ENCODE measurements at regions not wholly inside any gene's neighbourhood (a gene's known extent, or its start where the extent isn't known, plus 50 kb on each side); places are given as distances from the start of the nearest gene placed in this dataset.

- DNase-seq (ENCODE audit: low spot score), result no peak
These were observed 50.6 kb upstream of the GNAO1 start for GRCh38 chr16:56140645-56141044.

GRCh38 chr16:56137269-56137668, 54.0 kb upstream of the GNAO1 start:
- DNase-seq (ENCODE audit: low spot score), result no peak

GRCh38 chr16:56136256-56136655, 55.0 kb upstream of the GNAO1 start:
- DNase-seq (ENCODE audit: low spot score), result no peak

- DNase-seq (ENCODE audit: low spot score), result no peak
These were observed 56.5 kb upstream of the GNAO1 start for GRCh38 chr16:56134790-56135189.

GRCh38 chr16:56125922-56126321, 65.4 kb upstream of the GNAO1 start:
- no peak for DNase-seq (ENCODE audit: low spot score)

GRCh38 chr16:56122251-56122650, 69.0 kb upstream of the GNAO1 start:
- no peak for DNase-seq (ENCODE audit: low spot score)

GRCh38 chr16:56121156-56121500, 70.2 kb upstream of the GNAO1 start:
- no peak for DNase-seq (ENCODE audit: low spot score)

GRCh38 chr16:56120447-56121155, 70.7 kb upstream of the GNAO1 start:
- DNase-seq (ENCODE audit: low spot score), result no peak

- no peak for DNase-seq (ENCODE audit: low spot score)
These were observed 72.2 kb upstream of the GNAO1 start for GRCh38 chr16:56119133-56119532.

GRCh38 chr16:56116577-56116964, 74.7 kb upstream of the GNAO1 start:
- DNase-seq (ENCODE audit: low spot score), result no peak

GRCh38 chr16:56115817-56116576, 75.3 kb upstream of the GNAO1 start:
- DNase-seq (ENCODE audit: low spot score), result no peak

GRCh38 chr16:56113223-56113622, 78.1 kb upstream of the GNAO1 start:
- DNase-seq (ENCODE audit: low spot score), result no peak

- DNase-seq (ENCODE audit: low spot score), result no peak
These were observed 80.2 kb upstream of the GNAO1 start for GRCh38 chr16:56111100-56111499.

GRCh38 chr16:56109994-56110393, 81.3 kb upstream of the GNAO1 start:
- DNase-seq (ENCODE audit: low spot score), result no peak

GRCh38 chr16:56109205-56109604, 82.1 kb upstream of the GNAO1 start:
- DNase-seq (ENCODE audit: low spot score), result no peak

- no peak for DNase-seq (ENCODE audit: low spot score)
These were observed 82.6 kb upstream of the GNAO1 start for GRCh38 chr16:56108724-56109123.

GRCh38 chr16:56108056-56108471, 83.2 kb upstream of the GNAO1 start:
- DNase-seq (ENCODE audit: low spot score), result no peak

- no peak for DNase-seq (ENCODE audit: low spot score)
These were observed 84.8 kb upstream of the GNAO1 start for GRCh38 chr16:56106527-56106926.

GRCh38 chr16:56102906-56103305, 88.4 kb upstream of the GNAO1 start:
- no peak for DNase-seq (ENCODE audit: low spot score)

- DNase-seq (ENCODE audit: low spot score), result no peak
These were observed 89.1 kb upstream of the GNAO1 start for GRCh38 chr16:56102183-56102686.

GRCh38 chr16:56101480-56101879, 89.8 kb upstream of the GNAO1 start:
- no peak for DNase-seq (ENCODE audit: low spot score)

GRCh38 chr16:56097306-56097705, 94.0 kb upstream of the GNAO1 start:
- DNase-seq (ENCODE audit: low spot score), result no peak

- no peak for DNase-seq (ENCODE audit: low spot score)
These were observed 97.1 kb upstream of the GNAO1 start for GRCh38 chr16:56094231-56094630.

Measured in HT-29 (cell line).